ENCODE measurements at regions not wholly inside any gene's neighbourhood (a gene's known extent, or its start where the extent isn't known, plus 50 kb on each side); places are given as distances from the start of the nearest gene placed in this dataset.

- TF ChIP-seq, protein P1, sequence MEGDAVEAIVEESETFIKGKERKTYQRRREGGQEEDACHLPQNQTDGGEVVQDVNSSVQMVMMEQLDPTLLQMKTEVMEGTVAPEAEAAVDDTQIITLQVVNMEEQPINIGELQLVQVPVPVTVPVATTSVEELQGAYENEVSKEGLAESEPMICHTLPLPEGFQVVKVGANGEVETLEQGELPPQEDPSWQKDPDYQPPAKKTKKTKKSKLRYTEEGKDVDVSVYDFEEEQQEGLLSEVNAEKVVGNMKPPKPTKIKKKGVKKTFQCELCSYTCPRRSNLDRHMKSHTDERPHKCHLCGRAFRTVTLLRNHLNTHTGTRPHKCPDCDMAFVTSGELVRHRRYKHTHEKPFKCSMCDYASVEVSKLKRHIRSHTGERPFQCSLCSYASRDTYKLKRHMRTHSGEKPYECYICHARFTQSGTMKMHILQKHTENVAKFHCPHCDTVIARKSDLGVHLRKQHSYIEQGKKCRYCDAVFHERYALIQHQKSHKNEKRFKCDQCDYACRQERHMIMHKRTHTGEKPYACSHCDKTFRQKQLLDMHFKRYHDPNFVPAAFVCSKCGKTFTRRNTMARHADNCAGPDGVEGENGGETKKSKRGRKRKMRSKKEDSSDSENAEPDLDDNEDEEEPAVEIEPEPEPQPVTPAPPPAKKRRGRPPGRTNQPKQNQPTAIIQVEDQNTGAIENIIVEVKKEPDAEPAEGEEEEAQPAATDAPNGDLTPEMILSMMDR (conservative IDR thresholded peaks at IDR 0.05; ENCODE audit: low read depth, low read length) = no peak
- DNase-seq (ENCODE audit: low read depth) = no peak
- no peak overlapping the region for H3K4me3 ChIP-seq (ENCODE audit: low read length)
Observed at GRCh38 chr5:116785106-116785505, 210.5 kb upstream of the SEMA6A start.

DNA sequence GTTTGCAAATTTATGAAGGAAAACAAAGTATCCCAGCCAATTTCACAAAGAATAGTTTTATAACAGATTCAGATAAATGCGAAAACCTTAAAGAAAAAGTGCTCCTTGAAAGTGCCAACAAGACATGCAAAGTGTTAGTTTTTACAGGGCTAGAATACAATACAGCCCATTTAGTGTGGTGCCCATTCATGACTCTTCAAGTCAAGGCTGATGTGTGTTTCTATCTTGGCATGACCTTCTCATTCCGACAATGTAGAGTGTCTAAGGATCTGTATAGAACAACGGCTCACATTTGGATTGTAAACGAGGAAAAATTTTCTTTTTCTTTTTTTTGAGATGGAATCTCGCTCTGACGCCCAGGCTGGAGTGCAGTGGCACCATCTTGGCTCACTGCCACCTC, 205.2 kb upstream of the SEMA6A start:
- TF ChIP-seq, protein P1 (conservative IDR thresholded peaks at IDR 0.05; ENCODE audit: low read depth, low read length) = no peak
- H3K4me3 ChIP-seq (ENCODE audit: low read length) = no peak overlapping the region
- DNase-seq (ENCODE audit: low read depth) = no peak

- no peak overlapping the region for H3K4me3 ChIP-seq (ENCODE audit: low read length)
- TF ChIP-seq, protein P1 (conservative IDR thresholded peaks at IDR 0.05; ENCODE audit: low read depth, low read length) = no peak
- no peak for DNase-seq (ENCODE audit: low read depth)
Observed at GRCh38 chr5:116778651-116779280, 204.1 kb upstream of the SEMA6A start.

DNA sequence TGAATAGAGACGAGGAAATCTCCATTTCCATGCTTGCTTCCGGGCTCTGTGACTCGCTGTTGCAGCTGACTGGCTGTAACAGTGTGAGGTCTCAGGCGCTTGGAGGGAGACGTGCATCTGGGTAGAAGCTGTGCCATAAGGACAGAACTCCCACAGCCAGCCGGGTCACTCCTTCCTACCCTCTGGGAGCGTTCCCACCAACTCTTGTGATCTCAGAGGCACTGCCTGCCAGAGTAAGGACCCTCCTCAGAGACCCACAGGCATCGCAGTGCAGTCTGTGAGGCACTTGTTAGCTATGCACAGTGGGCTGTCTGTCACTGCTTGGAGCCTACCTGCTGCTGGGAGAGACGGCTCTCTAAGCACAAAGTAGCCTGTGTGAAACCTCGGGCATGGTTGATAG, 203.4 kb upstream of the SEMA6A start:
- H3K4me3 ChIP-seq (ENCODE audit: low read length) = no peak overlapping the region
- no peak for DNase-seq (ENCODE audit: low read depth)
- TF ChIP-seq, protein P1 (conservative IDR thresholded peaks at IDR 0.05; ENCODE audit: low read depth, low read length) = no peak

DNA sequence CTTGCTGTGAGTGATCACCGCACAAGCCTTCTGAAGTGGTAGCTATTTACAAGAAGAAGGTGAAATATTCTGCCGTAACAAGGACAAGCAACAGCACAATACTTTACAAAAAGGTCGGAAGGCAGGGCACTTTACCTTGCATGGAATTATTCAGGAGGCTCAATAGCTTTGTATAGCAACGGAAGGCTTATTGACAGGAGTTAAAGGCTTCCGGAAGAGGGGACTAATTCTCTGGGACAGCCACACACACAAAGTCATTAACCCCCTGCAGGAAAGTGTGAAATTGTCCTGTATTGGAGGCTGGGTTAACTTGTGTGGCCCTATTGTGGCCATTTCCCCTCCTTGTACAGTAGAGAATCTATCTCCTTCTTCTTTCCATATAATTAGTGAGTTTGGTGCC, 199.3 kb upstream of the SEMA6A start:
- H3K4me3 ChIP-seq (ENCODE audit: low read length) = no peak overlapping the region
- TF ChIP-seq, protein P1 (conservative IDR thresholded peaks at IDR 0.05; ENCODE audit: low read depth, low read length) = no peak
- DNase-seq (ENCODE audit: low read depth) = no peak

GRCh38 chr5:116772806-116773205, 198.2 kb upstream of the SEMA6A start:
- no peak for DNase-seq (ENCODE audit: low read depth)
- TF ChIP-seq, protein P1 (conservative IDR thresholded peaks at IDR 0.05; ENCODE audit: low read depth, low read length) = no peak

GRCh38 chr5:116772152-116772501, 197.5 kb upstream of the SEMA6A start:
- TF ChIP-seq, protein P1 (conservative IDR thresholded peaks at IDR 0.05; ENCODE audit: low read depth, low read length) = no peak
- DNase-seq (ENCODE audit: low read depth) = no peak
- H3K4me3 ChIP-seq (ENCODE audit: low read length) = no peak overlapping the region

More at GRCh38 chr5:116772806-116773205, 198.2 kb upstream of the SEMA6A start:
- H3K4me3 ChIP-seq (ENCODE audit: low read length) = no peak overlapping the region
